H1 (cell line): ENCODE measurements at regions not wholly inside any gene's neighbourhood (a gene's known extent, or its start where the extent isn't known, plus 50 kb on each side); places are given as distances from the start of the nearest gene placed in this dataset.

ENCODE experiments used
- CTCF ChIA-PET: fragments of 300-600 bp; sonication (Branson Sonifier 250); formaldehyde crosslinking; loops from one replicate; lab custom pipeline; 2021; ENCODE audit not compliant: partially characterized antibody; lab: Charles Lee
- POLR2A ChIA-PET: fragments of 300-600 bp; sonication (Branson Sonifier 250); formaldehyde crosslinking; loops from one replicate; lab custom pipeline; 2021; ENCODE audit warnings: inconsistent platforms; ENCODE audit not compliant: partially characterized antibody; lab: Charles Lee
- DNase-seq, 2 experiments: peaks; one replicate each; pipeline versions ENCODE4 v3.0.0 to v3.0.0-alpha.2; 2010 to 2022; ENCODE audit warnings: low spot score in 2 of 2, low read depth in 1 of 2, mixed read lengths in 1 of 2
- FAIRE-seq: peaks from 2 replicates; lab custom pipeline; 2011; peaks lifted over from hg19 to GRCh38; lab: Jason Lieb, UNC
- H2AFZ ChIP-seq: 2 replicates; pipeline ENCODE4 v1.8.1; 2012; ENCODE audit warnings: low read length, inconsistent platforms
- H2AK5ac ChIP-seq: 2 replicates; pipeline ENCODE4 v1.6.1; 2013; ENCODE audit warnings: low read depth, low read length
- H2BK120ac ChIP-seq: replicated peaks from 2 replicates; pipeline ENCODE3; 2013; ENCODE audit warnings: low read depth, low read length, inconsistent platforms
- H2BK12ac ChIP-seq: 2 replicates; pipeline ENCODE4 v1.6.1; 2013; ENCODE audit warnings: low read depth, low read length
- H2BK15ac ChIP-seq: 2 replicates; pipeline ENCODE4 v1.6.1; 2013; ENCODE audit warnings: low read length
- H2BK20ac ChIP-seq: 2 replicates; pipeline ENCODE4 v1.6.1; 2013; ENCODE audit warnings: low read length
- H2BK5ac ChIP-seq: 2 replicates; pipeline ENCODE4 v1.6.1; 2013; ENCODE audit warnings: low read depth, low read length
- H3K14ac ChIP-seq: 2 replicates; pipeline ENCODE4 v1.6.1; 2013; ENCODE audit warnings: inconsistent platforms; ENCODE audit not compliant: insufficient read length
- H3K18ac ChIP-seq: 2 replicates; pipeline ENCODE4 v1.6.1; 2013; ENCODE audit warnings: low read length; ENCODE audit errors: extremely low read depth
- H3K23ac ChIP-seq: 2 replicates; pipeline ENCODE4 v1.6.1; 2013; ENCODE audit warnings: inconsistent platforms; ENCODE audit not compliant: insufficient read length
- H3K23me2 ChIP-seq: 2 replicates; pipeline ENCODE4 v1.6.1; 2013; ENCODE audit warnings: low read depth, low read length
- H3K27ac ChIP-seq: 2 replicates; pipeline ENCODE4 v1.6.1; 2011; ENCODE audit warnings: low read depth, low read length, inconsistent platforms
- H3K27me3 ChIP-seq, 4 experiments: replicated peaks in 1 of 4; 1 replicate in 1 of 4; 2 replicates in 3 of 4; pipeline versions ENCODE4 v1.6.1 to v1.8.1; 2011 to 2013; ENCODE audit warnings: low read length in 3 of 4, mild to moderate bottlenecking in 3 of 4, inconsistent platforms in 2 of 4, mixed read lengths in 2 of 4, moderate library complexity in 1 of 4; ENCODE audit not compliant: control insufficient read depth in 3 of 4, insufficient read depth in 3 of 4; ENCODE audit errors: extremely low read depth in 1 of 4
- H3K36me3 ChIP-seq, 4 experiments: 2 replicates each; pipeline versions ENCODE4 v1.6.1 to v1.8.1; 2011 to 2013; ENCODE audit warnings: mild to moderate bottlenecking in 4 of 4, low read length in 3 of 4, moderate library complexity in 2 of 4, control low read depth in 1 of 4, inconsistent platforms in 1 of 4; ENCODE audit not compliant: insufficient read depth in 4 of 4, control insufficient read depth in 2 of 4
- H3K4ac ChIP-seq: replicated peaks from 2 replicates; pipeline ENCODE3; 2013; ENCODE audit warnings: low read length, low read depth, mixed read lengths, inconsistent platforms; ENCODE audit not compliant: insufficient read length
- H3K4me1 ChIP-seq, 4 experiments: replicated peaks in 1 of 4; 1 replicate in 1 of 4; 2 replicates in 3 of 4; pipeline versions ENCODE4 v1.6.1 to v1.8.1; 2011 to 2013; ENCODE audit warnings: low read length in 3 of 4, inconsistent platforms in 2 of 4, mixed read lengths in 1 of 4; ENCODE audit not compliant: insufficient read depth in 4 of 4, control insufficient read depth in 3 of 4
- H3K4me2 ChIP-seq, 2 experiments: 2 replicates each; pipeline versions ENCODE4 v1.6.1 to v1.8.1; 2011 to 2013; ENCODE audit warnings: low read depth in 2 of 2, low read length in 2 of 2, control low read depth in 1 of 2, inconsistent platforms in 1 of 2, mild to moderate bottlenecking in 1 of 2; ENCODE audit not compliant: insufficient read depth in 1 of 2
- H3K4me3 ChIP-seq, 4 experiments: fragments of 200-600, 300-600 bp in 1 of 4; sonication (generic), shearing (Covaris generic), sonication (Bioruptor Twin) in 1 of 4; 2 replicates each; pipeline versions ENCODE4 v1.5.1 to v1.8.1; 2011 to 2016; ENCODE audit warnings: low read length in 4 of 4, low read depth in 3 of 4, control low read depth in 2 of 4, inconsistent platforms in 2 of 4, mild to moderate bottlenecking in 2 of 4, mixed read lengths in 1 of 4, moderate library complexity in 1 of 4; ENCODE audit not compliant: insufficient read depth in 2 of 4; ENCODE audit errors: extremely low read depth in 1 of 4
- H3K56ac ChIP-seq: replicated peaks from 2 replicates; pipeline ENCODE3; 2013; ENCODE audit warnings: low read depth, mild to moderate bottlenecking, mixed read lengths, low read length, inconsistent platforms; ENCODE audit not compliant: insufficient read length
- H3K79me1 ChIP-seq: 2 replicates; pipeline ENCODE4 v1.6.1; 2013; ENCODE audit warnings: low read depth, low read length, control low read depth
- H3K79me2 ChIP-seq, 2 experiments: 2 replicates each; pipeline versions ENCODE4 v1.6.1 to v1.8.1; 2012 to 2013; ENCODE audit warnings: low read length in 2 of 2, mild to moderate bottlenecking in 2 of 2, inconsistent platforms in 1 of 2; ENCODE audit not compliant: insufficient read depth in 2 of 2, control insufficient read depth in 1 of 2
- H3K9ac ChIP-seq, 4 experiments: replicated peaks in 1 of 4; 1 replicate in 1 of 4; 2 replicates in 3 of 4; pipeline versions ENCODE4 v1.6.1 to v1.8.1; 2011 to 2013; ENCODE audit warnings: low read depth in 3 of 4, low read length in 3 of 4, control low read depth in 2 of 4, mild to moderate bottlenecking in 2 of 4, moderate library complexity in 2 of 4, inconsistent platforms in 1 of 4; ENCODE audit errors: extremely low read depth in 1 of 4
- H3K9me3 ChIP-seq, 2 experiments: 2 replicates each; pipeline versions ENCODE4 v1.6.1 to v1.8.1; 2012 to 2013; ENCODE audit warnings: mild to moderate bottlenecking in 2 of 2, moderate library complexity in 2 of 2, control low read depth in 1 of 2, inconsistent platforms in 1 of 2, low read depth in 1 of 2, low read length in 1 of 2, mixed read lengths in 1 of 2; ENCODE audit not compliant: insufficient read depth in 2 of 2
- H4K20me1 ChIP-seq, 2 experiments: replicated peaks in 1 of 2; 2 replicates each; pipeline versions ENCODE3 to v1.8.1; 2011 to 2013; ENCODE audit warnings: inconsistent platforms in 2 of 2, low read length in 2 of 2, mild to moderate bottlenecking in 1 of 2; ENCODE audit not compliant: insufficient read depth in 2 of 2, control insufficient read depth in 1 of 2
- H4K5ac ChIP-seq: 2 replicates; pipeline ENCODE4 v1.6.1; 2013; ENCODE audit warnings: low read length, low read depth, mixed read lengths, inconsistent platforms; ENCODE audit not compliant: insufficient read length
- H4K8ac ChIP-seq: 2 replicates; pipeline ENCODE4 v1.8.0; 2013; ENCODE audit warnings: mild to moderate bottlenecking, moderate library complexity, low read length, inconsistent platforms; ENCODE audit not compliant: insufficient read depth; ENCODE audit errors: extremely low read depth
- H4K91ac ChIP-seq: replicated peaks from 2 replicates; pipeline ENCODE3; 2013; ENCODE audit warnings: low read length, mixed read lengths, inconsistent platforms; ENCODE audit not compliant: insufficient read length
- BACH1 ChIP-seq: IDR thresholded peaks from 2 replicates; pipeline ENCODE4 v1.6.1; 2012; ENCODE audit warnings: low read length, improper control_type of control experiment
- CBX8 ChIP-seq: fragments of 300-800, 300-1000 bp; sonication (generic); IDR thresholded peaks from 2 replicates; pipeline ENCODE4 v1.7.1; 2016; ENCODE audit warnings: low read depth, low read length, borderline replicate concordance
- CHD2 ChIP-seq: IDR thresholded peaks from 2 replicates; pipeline ENCODE4 v1.6.1; 2012; ENCODE audit warnings: low read length, improper control_type of control experiment
- CREB1 ChIP-seq: IDR thresholded peaks from 2 replicates; pipeline ENCODE4 v1.6.1; 2012; ENCODE audit warnings: inconsistent platforms
- POLR2A ChIP-seq, 2 experiments: IDR thresholded peaks; 1 replicate in 1 of 2; 2 replicates in 1 of 2; pipeline ENCODE4 v1.6.1; 2011; ENCODE audit warnings: low read depth in 2 of 2, low read length in 2 of 2, mild to moderate bottlenecking in 2 of 2; ENCODE audit errors: control extremely low read depth in 1 of 2
- SUZ12 ChIP-seq: fragments of 200-600 bp; sonication (generic); IDR thresholded peaks from 2 replicates; pipeline ENCODE4 v1.6.1; 2012; ENCODE audit warnings: mild to moderate bottlenecking, inconsistent platforms, low read length, moderate library complexity, mixed read lengths
- TBP ChIP-seq: IDR thresholded peaks from 2 replicates; pipeline ENCODE4 v1.6.1; 2011; ENCODE audit warnings: low read depth, low read length, improper control_type of control experiment
- TEAD4 ChIP-seq: IDR thresholded peaks from 2 replicates; pipeline ENCODE4 v1.6.1; 2012; ENCODE audit warnings: low read depth, low read length, inconsistent platforms, mixed read lengths
- WGBS, 2 experiments: shearing (Covaris generic) in 1 of 2; methylation state at CpG; one replicate each; pipeline versions ENCODE4 v1.1.6 to v1.1.7; 2013 to 2015; ENCODE audit warnings: low lambda C conversion rate in 2 of 2, mixed read lengths in 2 of 2, inconsistent platforms in 1 of 2, low coverage in 1 of 2, missing lambda C conversion rate in 1 of 2; ENCODE audit not compliant: insufficient replicate concordance in 2 of 2, insufficient coverage in 1 of 2, insufficient read length in 1 of 2; ENCODE audit errors: extremely low coverage in 1 of 2, missing lambda C conversion rate in 1 of 2; 5-methylcytosine and 5-hydroxymethylcytosine counted together
- TF ChIP-seq, protein P1 (sequence below): IDR thresholded peaks from 2 replicates; pipeline ENCODE4 v1.6.1; 2011; ENCODE audit warnings: low read length, improper control_type of control experiment
- TF ChIP-seq, protein P2 (sequence below): IDR thresholded peaks from 2 replicates; pipeline ENCODE4 v1.6.1; 2011; ENCODE audit warnings: low read depth, mild to moderate bottlenecking, low read length; ENCODE audit not compliant: insufficient read depth
- TF ChIP-seq, protein P3 (sequence below): IDR thresholded peaks from 2 replicates; pipeline ENCODE4 v1.6.1; 2012; ENCODE audit warnings: inconsistent platforms

DNA sequence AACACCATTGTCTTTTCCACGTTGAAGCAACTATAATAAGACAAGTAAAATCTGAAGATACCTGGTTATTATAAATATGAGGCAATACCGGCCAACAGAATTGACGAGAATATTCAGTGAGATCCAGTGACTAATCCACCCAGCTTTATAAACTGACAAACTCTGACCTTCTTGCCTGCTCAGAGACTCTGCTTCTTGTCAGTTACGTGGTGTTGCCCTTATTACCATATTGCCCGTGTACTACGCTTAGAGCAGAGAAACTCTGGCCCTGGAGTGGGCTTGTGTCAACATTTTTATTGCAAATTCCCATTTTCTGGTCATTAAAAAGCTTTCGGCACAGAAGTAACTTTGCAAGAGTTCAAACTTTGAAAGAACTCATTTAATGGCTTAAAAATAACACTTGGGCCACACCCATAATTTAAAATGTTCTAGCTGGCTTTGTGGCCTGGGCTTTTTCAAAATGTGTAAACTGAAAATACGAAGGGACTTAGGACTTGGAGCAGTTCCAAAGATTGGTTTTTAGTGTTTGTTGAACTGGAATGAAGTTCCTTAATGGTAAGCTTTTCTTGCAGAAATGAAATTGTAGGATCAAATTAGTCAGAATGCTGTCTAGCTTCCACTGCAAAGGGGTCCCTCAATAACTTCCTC is 266.2 kb downstream of the LMO4 start:
- no peak overlapping the region for H3K4ac ChIP-seq
- CTCF ChIA-PET: no interaction called here
- FAIRE-seq (no peak), DNase-seq (no peak)
- H2AFZ ChIP-seq: no peak overlapping the region
- no peak overlapping the region for H3K9ac ChIP-seq
- no peak overlapping the region for H2BK120ac ChIP-seq
- H4K20me1 ChIP-seq: no peaks in the 10 kb centered on the region
- H2BK15ac ChIP-seq: no peak overlapping the region
- no peaks in the 10 kb centered on the region for H3K79me1 ChIP-seq
- no peak overlapping the region for H3K4me3 ChIP-seq
- H3K23ac ChIP-seq: no peak overlapping the region
- H3K4me1 ChIP-seq: no peaks in the 10 kb centered on the region
- no peak overlapping the region for H4K8ac ChIP-seq
- H2BK12ac ChIP-seq: no peak overlapping the region
- no peak overlapping the region for H3K4me2 ChIP-seq
- no peaks in the 10 kb centered on the region for H3K79me2 ChIP-seq
- no peak overlapping the region for H3K18ac ChIP-seq
- H3K56ac ChIP-seq: no peak overlapping the region
- H3K27me3 ChIP-seq: no peaks in the 10 kb centered on the region
- H2BK5ac ChIP-seq: no peak overlapping the region
- no peaks in the 10 kb centered on the region for H3K9me3 ChIP-seq
- no peak overlapping the region for H4K5ac ChIP-seq
- TF ChIP-seq, protein P1, sequence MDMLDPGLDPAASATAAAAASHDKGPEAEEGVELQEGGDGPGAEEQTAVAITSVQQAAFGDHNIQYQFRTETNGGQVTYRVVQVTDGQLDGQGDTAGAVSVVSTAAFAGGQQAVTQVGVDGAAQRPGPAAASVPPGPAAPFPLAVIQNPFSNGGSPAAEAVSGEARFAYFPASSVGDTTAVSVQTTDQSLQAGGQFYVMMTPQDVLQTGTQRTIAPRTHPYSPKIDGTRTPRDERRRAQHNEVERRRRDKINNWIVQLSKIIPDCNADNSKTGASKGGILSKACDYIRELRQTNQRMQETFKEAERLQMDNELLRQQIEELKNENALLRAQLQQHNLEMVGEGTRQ: no peak
- TF ChIP-seq BACH1 (no peak), CBX8 (no peak), TEAD4 (no peak), TBP (no peak), CREB1 (no peak), POLR2A (IDR thresholded peaks at IDR 0.05; ENCODE audit: control extremely low read depth in 1 of 2, low read depth in 2 of 2, low read length in 2 of 2) (no peak), SUZ12 (no peak), CHD2 (no peak)
- TF ChIP-seq, protein P2, sequence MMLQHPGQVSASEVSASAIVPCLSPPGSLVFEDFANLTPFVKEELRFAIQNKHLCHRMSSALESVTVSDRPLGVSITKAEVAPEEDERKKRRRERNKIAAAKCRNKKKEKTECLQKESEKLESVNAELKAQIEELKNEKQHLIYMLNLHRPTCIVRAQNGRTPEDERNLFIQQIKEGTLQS: no peak
- TF ChIP-seq, protein P3, sequence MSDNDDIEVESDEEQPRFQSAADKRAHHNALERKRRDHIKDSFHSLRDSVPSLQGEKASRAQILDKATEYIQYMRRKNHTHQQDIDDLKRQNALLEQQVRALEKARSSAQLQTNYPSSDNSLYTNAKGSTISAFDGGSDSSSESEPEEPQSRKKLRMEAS: no peak
- no peak overlapping the region for H2BK20ac ChIP-seq
- 93% methylated on average over 8 of the region's 8 CpGs; no CpG with 5 or more reads in 1 of the 2 experiments for WGBS, 2 experiments
- no peak overlapping the region for H3K14ac ChIP-seq
- no peaks in the 10 kb centered on the region for H3K36me3 ChIP-seq
- no peak overlapping the region for H2AK5ac ChIP-seq
- POLR2A ChIA-PET: no interaction called here
- no peaks in the 10 kb centered on the region for H3K23me2 ChIP-seq
- H3K27ac ChIP-seq: no peak overlapping the region
- no peak overlapping the region for H4K91ac ChIP-seq
